SU-DHL-6 (cell line): ENCODE measurements at regions not wholly inside any gene's neighbourhood (a gene's known extent, or its start where the extent isn't known, plus 50 kb on each side); places are given as distances from the start of the nearest gene placed in this dataset.

Source experiments
- EZH2phosphoT487 ChIP-seq: fragments of 200-600 bp; sonication (generic), shearing (Covaris generic); conservative IDR thresholded peaks from 2 replicates; pipeline ENCODE4 v1.6.1; 2018; ENCODE audit warnings: mild to moderate bottlenecking, antibody characterized with exemption, low read length, moderate library complexity, mixed read lengths
- TF ChIP-seq, protein P1 (sequence below): fragments of 200-600 bp; sonication (generic); IDR thresholded peaks from one replicate; pipeline ENCODE4 v1.5.1; 2017; ENCODE audit warnings: antibody characterized with exemption, mild to moderate bottlenecking, low read length, moderate library complexity; ENCODE audit not compliant: insufficient read depth, poor library complexity, severe bottlenecking

DNA sequence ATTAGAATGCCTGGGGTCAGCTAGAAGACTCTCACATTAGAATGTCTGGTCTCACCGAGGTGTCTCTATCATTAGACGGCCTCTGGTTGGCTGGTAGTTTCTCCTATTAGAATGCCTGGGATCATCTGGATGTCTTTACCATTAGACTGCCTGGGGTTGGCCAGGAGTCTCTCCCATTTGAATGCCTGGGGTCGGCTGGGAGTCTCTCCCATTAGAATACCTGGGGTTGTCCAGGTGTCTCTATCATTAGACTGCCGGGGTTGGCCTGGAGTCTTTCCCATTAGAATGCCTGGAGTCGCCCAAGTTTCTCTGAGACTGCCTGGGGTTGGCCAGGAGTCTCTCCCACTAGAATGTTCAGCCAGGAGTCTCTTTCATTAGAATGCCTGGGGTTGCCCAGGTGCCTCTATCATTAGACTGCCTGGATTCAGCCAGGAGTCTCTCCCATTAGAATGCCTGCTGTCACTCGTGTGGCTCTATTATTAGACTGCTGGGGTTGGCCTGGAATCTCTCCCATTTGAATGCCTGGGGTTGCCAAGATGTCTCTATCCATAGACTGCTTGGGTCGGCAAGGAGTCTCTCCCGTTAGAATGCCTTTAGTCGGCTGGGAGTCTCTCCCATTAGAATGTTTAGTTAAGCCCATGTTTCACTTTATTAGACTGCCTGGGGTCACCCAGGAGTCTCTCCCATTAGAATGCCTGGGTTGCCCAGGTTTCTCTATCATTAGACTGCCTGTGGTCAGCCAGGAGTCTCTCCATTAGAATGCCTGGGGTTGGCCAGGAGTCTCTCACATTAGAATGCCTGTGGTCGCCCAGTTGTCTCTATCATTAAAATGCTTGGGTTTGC lies 1467.8 kb downstream of the UQCRFS1 start:
- no peak for TF ChIP-seq EZH2phosphoT487
- TF ChIP-seq, protein P1, sequence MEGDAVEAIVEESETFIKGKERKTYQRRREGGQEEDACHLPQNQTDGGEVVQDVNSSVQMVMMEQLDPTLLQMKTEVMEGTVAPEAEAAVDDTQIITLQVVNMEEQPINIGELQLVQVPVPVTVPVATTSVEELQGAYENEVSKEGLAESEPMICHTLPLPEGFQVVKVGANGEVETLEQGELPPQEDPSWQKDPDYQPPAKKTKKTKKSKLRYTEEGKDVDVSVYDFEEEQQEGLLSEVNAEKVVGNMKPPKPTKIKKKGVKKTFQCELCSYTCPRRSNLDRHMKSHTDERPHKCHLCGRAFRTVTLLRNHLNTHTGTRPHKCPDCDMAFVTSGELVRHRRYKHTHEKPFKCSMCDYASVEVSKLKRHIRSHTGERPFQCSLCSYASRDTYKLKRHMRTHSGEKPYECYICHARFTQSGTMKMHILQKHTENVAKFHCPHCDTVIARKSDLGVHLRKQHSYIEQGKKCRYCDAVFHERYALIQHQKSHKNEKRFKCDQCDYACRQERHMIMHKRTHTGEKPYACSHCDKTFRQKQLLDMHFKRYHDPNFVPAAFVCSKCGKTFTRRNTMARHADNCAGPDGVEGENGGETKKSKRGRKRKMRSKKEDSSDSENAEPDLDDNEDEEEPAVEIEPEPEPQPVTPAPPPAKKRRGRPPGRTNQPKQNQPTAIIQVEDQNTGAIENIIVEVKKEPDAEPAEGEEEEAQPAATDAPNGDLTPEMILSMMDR, result no peak
